ENCODE measurements at regions not wholly inside any gene's neighbourhood (a gene's known extent, or its start where the extent isn't known, plus 50 kb on each side); places are given as distances from the start of the nearest gene placed in this dataset.
A peak's percentile ranks its signal among the peaks of the same experiment; 100 is the strongest.

DNA sequence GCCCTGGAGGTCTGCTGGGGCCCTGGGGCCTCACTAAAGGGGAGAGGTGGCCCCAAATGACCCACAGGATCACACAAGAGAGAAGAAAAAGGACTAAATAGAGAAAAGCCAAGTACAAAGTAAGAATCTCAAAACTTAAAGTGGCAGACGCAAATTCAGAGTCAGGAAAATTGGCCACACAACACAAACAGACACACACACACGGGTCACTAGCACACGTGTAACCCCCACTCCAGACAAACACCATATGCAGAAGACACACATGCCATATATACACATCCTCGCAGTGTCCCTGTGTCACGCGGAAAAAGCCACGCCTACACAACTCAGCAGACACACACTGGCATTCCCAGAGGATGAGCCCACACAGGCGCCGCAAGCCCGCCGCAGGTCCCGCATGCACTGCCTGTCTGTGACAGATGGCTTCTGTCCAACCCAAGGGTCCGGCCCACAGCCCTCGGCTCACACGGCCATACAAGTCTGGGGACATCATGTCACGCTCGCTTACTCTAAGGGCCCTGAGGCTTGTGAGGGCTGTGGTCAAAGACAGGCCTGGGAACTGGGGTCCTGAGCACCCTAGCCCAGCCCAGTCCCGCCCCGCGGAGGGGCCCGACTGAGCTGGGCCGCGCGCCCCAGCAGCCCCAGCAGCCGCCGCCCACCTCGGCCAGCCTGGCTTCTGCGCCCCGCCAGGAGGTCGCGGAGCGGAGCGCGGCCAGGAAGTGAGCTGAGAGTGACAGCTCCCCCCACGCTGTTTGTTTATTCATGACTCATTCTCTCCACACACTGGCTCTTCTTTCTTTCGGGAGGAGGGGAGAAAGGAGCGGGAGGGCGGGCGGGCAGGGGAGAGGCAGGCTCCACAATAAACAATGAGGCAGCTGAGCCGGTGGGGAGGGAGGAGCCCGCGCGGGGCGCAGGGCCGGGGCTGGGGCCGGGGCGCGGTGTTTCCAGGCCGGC, 95.5 kb upstream of the ZMIZ1 start:
- Histone ChIP-seq H3K9me3 (ENCODE audit: control insufficient read depth in 3 of 3, low read length in 3 of 3) (no peaks in the 10 kb centered on the region), H3K27me3 (ENCODE audit: control insufficient read depth in 3 of 3, insufficient read depth in 3 of 3, low read length in 3 of 3) (no peaks in the 10 kb centered on the region), H3K27ac (ENCODE audit: low read depth, low read length) (peak overlapping the region; percentile 100), H3K4me1 (ENCODE audit: control insufficient read depth in 3 of 3, insufficient read depth in 3 of 3, low read length in 3 of 3) (peaks cover 29 to 43% (median 34%) of the 10 kb centered on the region in 3 donors), H3K36me3 (ENCODE audit: control insufficient read depth in 3 of 3, insufficient read depth in 3 of 3, low read length in 3 of 3) (no peaks in the 10 kb centered on the region), H3K4me3 (ENCODE audit: low read length in 3 of 3) (peak overlapping the region; percentile 67 to 79 (median 77)), H3K9ac (ENCODE audit: low read depth in 1 of 3, low read length in 3 of 3) (peak overlapping the region; percentile 82 to 98 (median 90))

DNA sequence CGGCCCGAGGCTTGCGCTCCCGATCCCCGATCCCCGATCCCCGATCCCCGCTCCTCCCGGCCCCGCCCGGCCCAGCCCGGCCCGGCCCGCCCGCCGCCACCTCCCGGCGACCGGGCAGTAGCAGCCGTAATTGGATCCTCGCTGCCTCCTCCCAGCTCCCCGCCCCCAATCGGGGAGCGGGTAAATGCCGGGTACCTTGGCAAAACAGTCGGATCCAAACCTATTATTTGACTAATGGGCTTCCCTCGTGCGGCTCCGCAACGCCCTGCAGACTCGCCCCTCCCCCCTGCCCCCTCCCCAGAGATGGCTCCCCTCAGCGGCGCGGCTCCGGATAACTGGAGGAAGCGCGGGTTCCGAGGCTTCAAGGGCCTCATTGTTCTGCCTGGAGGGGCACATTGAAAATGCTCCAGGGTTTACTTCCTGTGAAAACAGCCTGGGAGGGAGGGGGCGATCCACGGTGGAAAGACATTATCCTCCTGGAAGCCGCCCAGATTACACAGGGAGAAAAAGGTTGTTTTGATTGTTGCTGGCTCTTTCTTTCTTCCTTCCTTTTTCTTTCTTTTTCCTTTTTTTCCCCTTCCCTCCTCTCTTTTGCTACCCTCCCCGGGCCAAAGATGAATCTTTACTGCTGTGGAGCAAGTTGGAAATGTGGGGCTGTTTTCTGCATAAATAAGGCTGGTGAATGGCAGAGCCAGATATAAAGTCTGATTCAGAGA, 94.7 kb upstream of the ZMIZ1 start:
- H3K27me3 ChIP-seq (ENCODE audit: control insufficient read depth in 3 of 3, insufficient read depth in 3 of 3, low read length in 3 of 3) = no peaks in the 10 kb centered on the region
- H3K36me3 ChIP-seq (ENCODE audit: control insufficient read depth in 3 of 3, insufficient read depth in 3 of 3, low read length in 3 of 3) = no peaks in the 10 kb centered on the region
- H3K9ac ChIP-seq (ENCODE audit: low read depth in 1 of 3, low read length in 3 of 3) = peak overlapping the region; percentile 50 to 75 (median 54)
- H3K4me3 ChIP-seq (ENCODE audit: low read length in 3 of 3) = peak overlapping the region; percentile 33 to 55 (median 37)
- peak overlapping the region; percentile 100 for H3K27ac ChIP-seq (ENCODE audit: low read depth, low read length)
- peaks cover 29 to 47% (median 34%) of the 10 kb centered on the region in 3 donors for H3K4me1 ChIP-seq (ENCODE audit: control insufficient read depth in 3 of 3, insufficient read depth in 3 of 3, low read length in 3 of 3)
- H3K9me3 ChIP-seq (ENCODE audit: control insufficient read depth in 3 of 3, low read length in 3 of 3) = no peaks in the 10 kb centered on the region

DNA sequence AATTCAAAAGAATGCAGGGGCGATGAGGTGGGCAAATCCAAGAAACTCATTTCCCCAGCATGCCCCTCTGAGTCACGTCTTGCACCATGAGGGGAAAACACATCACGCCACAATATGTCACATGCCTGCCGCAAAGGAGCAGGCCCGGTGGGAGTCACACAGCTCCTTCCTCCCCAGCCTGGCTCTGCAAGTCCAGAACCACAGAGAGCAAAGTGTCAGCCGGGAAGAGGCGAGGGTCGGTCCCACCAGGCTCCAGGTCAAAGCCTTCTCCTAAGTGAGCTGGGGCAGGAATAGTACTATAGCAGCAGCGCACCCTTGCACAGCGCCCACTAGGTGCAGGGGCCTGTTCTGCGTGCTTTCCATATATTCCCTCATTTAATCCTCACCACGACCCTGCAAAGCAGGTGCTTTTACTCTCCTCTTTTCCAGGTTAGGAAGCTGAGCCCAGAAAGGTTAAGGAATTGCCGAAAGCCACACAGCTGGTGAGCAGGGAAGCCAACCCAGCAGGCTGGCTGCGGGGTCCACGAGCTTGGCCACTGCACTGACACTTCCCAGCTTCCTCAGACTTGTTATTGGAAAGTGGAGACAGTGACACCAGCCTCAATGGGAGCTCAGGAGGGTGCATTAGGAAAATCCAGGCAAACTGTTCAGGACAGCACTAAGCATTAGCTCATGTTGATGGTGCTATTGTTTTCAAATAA, 94.0 kb upstream of the ZMIZ1 start:
- H3K9ac ChIP-seq (ENCODE audit: low read depth in 1 of 3, low read length in 3 of 3) = peak overlapping the region; percentile 50 to 75 (median 54)
- H3K4me3 ChIP-seq (ENCODE audit: low read length in 3 of 3) = peak overlapping the region in 1 of 3 donors; percentile 1

DNA sequence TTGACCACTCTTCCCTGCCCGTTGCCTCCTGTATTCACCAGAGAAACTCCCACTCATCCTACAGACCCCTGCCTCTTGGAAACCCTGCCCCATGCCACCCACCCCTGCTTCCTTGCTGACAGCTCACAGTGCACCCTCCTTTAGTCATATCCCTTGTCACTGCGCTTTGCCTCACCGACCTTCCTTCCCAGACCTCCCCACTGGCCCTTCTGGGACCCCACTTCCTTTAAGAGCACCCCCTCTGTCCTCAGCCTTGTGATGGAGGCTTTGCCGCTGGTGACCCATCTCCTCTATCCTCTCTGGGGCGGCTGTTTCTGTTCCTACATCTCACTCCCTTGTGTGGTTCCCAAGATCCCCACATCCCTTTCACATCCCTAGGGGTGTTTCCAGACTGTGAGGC, 92.8 kb upstream of the ZMIZ1 start:
- peaks cover 37 to 63% (median 46%) of the 10 kb centered on the region in 3 donors for H3K4me1 ChIP-seq (ENCODE audit: control insufficient read depth in 3 of 3, insufficient read depth in 3 of 3, low read length in 3 of 3)
- no peak overlapping the region for H3K27ac ChIP-seq (ENCODE audit: low read depth, low read length)
- H3K4me3 ChIP-seq (ENCODE audit: low read length in 3 of 3) = no peak overlapping the region
- no peaks in the 10 kb centered on the region for H3K36me3 ChIP-seq (ENCODE audit: control insufficient read depth in 3 of 3, insufficient read depth in 3 of 3, low read length in 3 of 3)
- no peaks in the 10 kb centered on the region for H3K9me3 ChIP-seq (ENCODE audit: control insufficient read depth in 3 of 3, low read length in 3 of 3)
- no peaks in the 10 kb centered on the region for H3K27me3 ChIP-seq (ENCODE audit: control insufficient read depth in 3 of 3, insufficient read depth in 3 of 3, low read length in 3 of 3)
- H3K9ac ChIP-seq (ENCODE audit: low read depth in 1 of 3, low read length in 3 of 3) = no peak overlapping the region

More for the DNA sequence above, 94.0 kb upstream of the ZMIZ1 start:
- no peaks in the 10 kb centered on the region for H3K36me3 ChIP-seq (ENCODE audit: control insufficient read depth in 3 of 3, insufficient read depth in 3 of 3, low read length in 3 of 3)
- no peaks in the 10 kb centered on the region for H3K27me3 ChIP-seq (ENCODE audit: control insufficient read depth in 3 of 3, insufficient read depth in 3 of 3, low read length in 3 of 3)
- H3K9me3 ChIP-seq (ENCODE audit: control insufficient read depth in 3 of 3, low read length in 3 of 3) = no peaks in the 10 kb centered on the region
- H3K4me1 ChIP-seq (ENCODE audit: control insufficient read depth in 3 of 3, insufficient read depth in 3 of 3, low read length in 3 of 3) = peaks cover 33 to 51% (median 39%) of the 10 kb centered on the region in 3 donors
- H3K27ac ChIP-seq (ENCODE audit: low read depth, low read length) = peak overlapping the region; percentile 100

DNA sequence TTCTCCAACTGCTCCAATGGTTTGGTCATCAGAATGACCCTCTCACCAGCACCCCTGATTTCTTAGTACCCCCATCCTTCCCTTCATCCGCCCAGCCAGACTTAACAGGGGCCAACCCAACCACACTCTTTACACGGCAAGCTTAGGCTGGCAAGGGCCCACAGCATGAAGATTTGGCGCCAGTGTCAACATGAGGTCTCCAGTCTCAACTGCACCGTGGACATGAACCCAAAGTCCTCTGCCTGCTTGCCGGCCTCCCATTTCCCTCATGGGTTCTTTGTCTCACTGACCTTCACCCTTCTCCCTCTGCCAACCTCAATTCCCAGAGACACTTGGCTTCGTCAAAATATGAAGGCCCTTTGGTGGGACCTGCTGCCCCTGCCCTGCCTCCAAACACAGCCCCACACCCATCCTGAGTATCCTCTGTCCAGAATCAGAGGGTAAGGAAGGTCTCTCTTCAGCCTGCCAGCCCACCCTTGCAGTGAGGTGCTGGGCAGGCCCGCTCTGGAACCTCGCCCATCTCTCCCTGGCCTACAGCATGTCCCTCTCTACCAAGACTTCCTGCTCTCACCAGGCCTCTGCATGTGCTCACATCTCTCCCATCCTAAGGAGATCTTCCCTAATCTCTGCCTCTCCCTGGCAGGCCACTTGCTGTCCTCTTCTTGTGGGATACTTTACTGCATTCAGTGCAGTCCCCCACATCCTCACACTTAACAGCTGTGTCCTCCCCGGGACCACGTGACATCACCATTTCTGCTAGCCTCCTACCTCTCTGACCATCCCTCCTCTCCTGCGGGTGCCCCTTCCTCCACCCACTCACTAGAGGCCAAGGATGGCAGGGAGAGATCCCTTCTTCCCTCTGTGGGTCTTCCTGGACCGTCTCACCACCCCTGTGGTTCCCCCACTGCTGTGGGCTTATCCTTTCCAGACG, 91.7 kb upstream of the ZMIZ1 start:
- H3K27me3 ChIP-seq (ENCODE audit: control insufficient read depth in 3 of 3, insufficient read depth in 3 of 3, low read length in 3 of 3) = no peaks in the 10 kb centered on the region
- no peak overlapping the region for H3K27ac ChIP-seq (ENCODE audit: low read depth, low read length)
- H3K36me3 ChIP-seq (ENCODE audit: control insufficient read depth in 3 of 3, insufficient read depth in 3 of 3, low read length in 3 of 3) = no peaks in the 10 kb centered on the region
- peaks cover 34 to 69% (median 48%) of the 10 kb centered on the region in 3 donors for H3K4me1 ChIP-seq (ENCODE audit: control insufficient read depth in 3 of 3, insufficient read depth in 3 of 3, low read length in 3 of 3)
- H3K9me3 ChIP-seq (ENCODE audit: control insufficient read depth in 3 of 3, low read length in 3 of 3) = no peaks in the 10 kb centered on the region
- H3K4me3 ChIP-seq (ENCODE audit: low read length in 3 of 3) = no peak overlapping the region
- no peak overlapping the region for H3K9ac ChIP-seq (ENCODE audit: low read depth in 1 of 3, low read length in 3 of 3)

DNA sequence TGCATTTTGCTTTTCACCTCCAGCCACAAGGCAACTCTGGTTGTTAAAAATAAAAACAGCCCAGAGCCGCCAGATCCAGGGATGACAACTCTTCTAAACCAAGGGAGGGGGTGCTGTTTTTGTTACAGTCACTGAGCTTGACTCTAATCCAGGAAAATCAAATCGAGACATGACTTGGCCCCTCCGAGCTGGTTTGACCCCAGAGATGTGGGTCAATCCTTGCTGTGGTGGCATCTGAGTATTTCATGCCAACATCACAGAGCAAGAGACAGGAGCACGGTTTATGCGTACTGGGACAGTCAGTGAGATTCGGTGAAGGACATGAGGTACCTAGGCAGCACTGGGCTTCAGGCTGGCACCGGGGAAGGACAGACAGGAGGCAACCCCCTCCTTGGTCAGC, 88.8 kb upstream of the ZMIZ1 start:
- H3K27ac ChIP-seq (ENCODE audit: low read depth, low read length) = peak overlapping the region; percentile 23
- no peaks in the 10 kb centered on the region for H3K27me3 ChIP-seq (ENCODE audit: control insufficient read depth in 3 of 3, insufficient read depth in 3 of 3, low read length in 3 of 3)
- H3K9me3 ChIP-seq (ENCODE audit: control insufficient read depth in 3 of 3, low read length in 3 of 3) = no peaks in the 10 kb centered on the region
- peaks cover 11 to 50% (median 28%) of the 10 kb centered on the region in 3 donors for H3K4me1 ChIP-seq (ENCODE audit: control insufficient read depth in 3 of 3, insufficient read depth in 3 of 3, low read length in 3 of 3)
- no peak overlapping the region for H3K4me3 ChIP-seq (ENCODE audit: low read length in 3 of 3)
- H3K9ac ChIP-seq (ENCODE audit: low read depth in 1 of 3, low read length in 3 of 3) = peak overlapping the region in 1 of 3 donors; percentile 19
- H3K36me3 ChIP-seq (ENCODE audit: control insufficient read depth in 3 of 3, insufficient read depth in 3 of 3, low read length in 3 of 3) = no peaks in the 10 kb centered on the region

DNA sequence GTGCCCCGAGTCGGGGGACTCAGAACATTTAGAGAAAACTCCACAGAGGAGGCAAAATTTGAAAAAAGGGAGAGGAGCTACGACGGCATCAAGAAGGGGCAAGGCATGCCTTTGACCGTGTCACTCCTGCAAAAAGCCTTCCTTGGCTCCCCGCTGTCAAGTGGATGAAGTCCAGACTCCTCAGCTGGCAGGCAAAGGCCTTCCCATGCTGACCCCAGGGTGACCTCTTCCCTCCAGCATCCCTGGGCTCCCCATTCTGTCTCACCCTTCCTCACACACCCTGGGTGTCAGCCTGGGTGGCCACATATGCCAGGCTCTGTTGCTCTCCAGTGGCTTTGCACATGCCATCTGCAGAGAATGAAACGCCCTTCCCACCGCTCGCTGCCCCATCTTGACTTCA, 88.4 kb upstream of the ZMIZ1 start:
- H3K9ac ChIP-seq (ENCODE audit: low read depth in 1 of 3, low read length in 3 of 3) = peak overlapping the region in 1 of 3 donors; percentile 19
- no peaks in the 10 kb centered on the region for H3K36me3 ChIP-seq (ENCODE audit: control insufficient read depth in 3 of 3, insufficient read depth in 3 of 3, low read length in 3 of 3)
- H3K9me3 ChIP-seq (ENCODE audit: control insufficient read depth in 3 of 3, low read length in 3 of 3) = no peaks in the 10 kb centered on the region
- peak overlapping the region; percentile 23 for H3K27ac ChIP-seq (ENCODE audit: low read depth, low read length)
- no peaks in the 10 kb centered on the region for H3K27me3 ChIP-seq (ENCODE audit: control insufficient read depth in 3 of 3, insufficient read depth in 3 of 3, low read length in 3 of 3)
- peaks cover 8 to 46% (median 26%) of the 10 kb centered on the region in 3 donors for H3K4me1 ChIP-seq (ENCODE audit: control insufficient read depth in 3 of 3, insufficient read depth in 3 of 3, low read length in 3 of 3)
- H3K4me3 ChIP-seq (ENCODE audit: low read length in 3 of 3) = no peak overlapping the region

DNA sequence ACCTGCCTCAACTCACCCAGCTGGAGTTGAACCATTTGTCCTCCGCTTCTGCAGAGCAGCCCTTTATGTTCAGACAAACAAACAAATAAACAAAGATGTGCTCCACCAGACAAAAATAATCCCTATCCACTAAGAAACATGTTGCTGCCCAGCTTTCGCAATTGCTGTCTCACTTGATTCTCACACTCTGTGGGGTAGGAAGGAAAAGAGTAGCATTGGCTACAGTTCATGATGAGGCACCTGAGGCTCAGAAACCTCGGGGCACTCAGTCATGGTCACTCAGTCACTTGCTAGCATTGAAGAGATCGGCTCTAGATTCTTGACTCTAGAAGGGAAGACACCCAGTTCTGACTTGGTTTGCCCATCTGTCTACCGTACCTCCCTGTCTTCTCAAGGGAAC, 88.0 kb upstream of the ZMIZ1 start:
- no peaks in the 10 kb centered on the region for H3K9me3 ChIP-seq (ENCODE audit: control insufficient read depth in 3 of 3, low read length in 3 of 3)
- H3K27ac ChIP-seq (ENCODE audit: low read depth, low read length) = no peak overlapping the region
- H3K4me1 ChIP-seq (ENCODE audit: control insufficient read depth in 3 of 3, insufficient read depth in 3 of 3, low read length in 3 of 3) = peaks cover 8 to 48% (median 26%) of the 10 kb centered on the region in 3 donors
- no peak overlapping the region for H3K9ac ChIP-seq (ENCODE audit: low read depth in 1 of 3, low read length in 3 of 3)
- no peak overlapping the region for H3K4me3 ChIP-seq (ENCODE audit: low read length in 3 of 3)
- H3K36me3 ChIP-seq (ENCODE audit: control insufficient read depth in 3 of 3, insufficient read depth in 3 of 3, low read length in 3 of 3) = no peaks in the 10 kb centered on the region
- no peaks in the 10 kb centered on the region for H3K27me3 ChIP-seq (ENCODE audit: control insufficient read depth in 3 of 3, insufficient read depth in 3 of 3, low read length in 3 of 3)
